ENCODE measurements at regions not wholly inside any gene's neighbourhood (a gene's known extent, or its start where the extent isn't known, plus 50 kb on each side); places are given as distances from the start of the nearest gene placed in this dataset.

DNA sequence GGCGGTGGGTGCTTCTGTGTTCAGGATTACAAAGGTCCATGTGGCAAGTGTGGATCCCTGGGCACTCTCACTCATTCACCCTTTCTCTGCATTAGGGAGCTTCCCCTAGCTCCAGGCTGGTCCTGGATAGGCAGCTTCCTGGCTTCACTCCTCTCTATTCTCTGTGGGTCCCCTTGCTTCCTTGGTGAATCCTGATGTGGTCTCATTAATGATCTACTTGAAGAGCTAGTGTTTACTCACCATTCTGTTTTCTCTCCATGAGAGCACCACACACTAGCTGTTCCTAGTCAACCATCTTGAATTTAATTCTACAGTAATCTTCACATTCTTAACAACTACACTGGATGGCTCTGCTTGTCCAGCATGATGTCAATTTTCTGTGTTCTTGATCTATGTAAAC lies 90.0 kb upstream of the PLPPR1 start:
- ATAC-seq (replicated peaks in 1 of 2), result no peak
- no peak overlapping the region for H3K27ac Mint-ChIP-seq
- no peak for DNase-seq

DNA sequence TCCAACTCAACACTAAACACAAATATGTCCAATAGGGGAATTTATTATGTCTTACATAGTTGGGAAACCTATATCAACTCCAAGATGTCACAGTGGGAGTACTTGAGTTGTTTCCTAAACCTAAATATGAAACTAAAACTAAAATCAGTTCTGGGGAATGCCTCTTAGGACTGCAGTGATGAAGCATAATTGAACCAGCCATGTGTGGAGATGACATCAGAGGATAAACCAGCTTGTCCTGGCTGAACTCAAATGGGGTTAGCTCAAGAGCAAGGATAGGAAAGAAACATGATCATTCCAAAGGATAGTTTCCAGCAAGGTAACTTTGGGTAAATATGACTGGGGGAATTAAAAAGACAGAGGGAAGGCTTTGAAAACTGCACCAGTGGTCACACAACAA lies 88.9 kb upstream of the PLPPR1 start:
- ATAC-seq (replicated peaks in 1 of 2) (no peak), DNase-seq (no peak)
- Mint-ChIP-seq H3K9me3 (peaks cover 6 to 7% of the 10 kb centered on the region in 2 donors), H3K27me3 (ENCODE audit: low read depth) (no peaks in the 10 kb centered on the region), H3K27ac (no peak overlapping the region), H3K36me3 (ENCODE audit: insufficient read depth in 2 of 2) (no peaks in the 10 kb centered on the region), H3K4me3 (no peak overlapping the region), H3K4me1 (ENCODE audit: low read depth) (no peaks in the 10 kb centered on the region)

More for the DNA sequence above, 90.0 kb upstream of the PLPPR1 start:
- H3K27me3 Mint-ChIP-seq (ENCODE audit: low read depth), result no peaks in the 10 kb centered on the region
- H3K4me1 Mint-ChIP-seq (ENCODE audit: low read depth), result no peaks in the 10 kb centered on the region
- peaks cover 5 to 10% of the 10 kb centered on the region in 2 donors for H3K9me3 Mint-ChIP-seq
- H3K36me3 Mint-ChIP-seq (ENCODE audit: insufficient read depth in 2 of 2), result no peaks in the 10 kb centered on the region
- H3K4me3 Mint-ChIP-seq, result no peak overlapping the region

DNA sequence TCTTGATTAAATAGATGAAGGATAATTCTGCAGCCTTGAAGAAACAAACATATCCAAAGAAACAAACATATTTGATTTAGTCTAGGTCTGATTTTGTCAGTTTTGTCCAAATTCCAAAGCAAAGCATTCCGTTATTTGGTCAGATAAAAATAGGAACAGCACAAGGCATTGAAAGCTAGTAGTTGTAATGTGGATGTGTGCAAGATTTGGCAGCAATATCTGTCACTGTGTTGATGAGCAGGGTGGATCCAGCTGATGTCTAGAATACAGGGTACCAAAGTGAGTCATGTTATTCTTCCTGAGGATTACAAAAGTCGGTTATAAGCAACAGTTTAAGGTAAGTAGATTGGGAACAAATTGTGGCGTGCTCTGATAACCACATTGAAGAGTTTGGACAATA lies 69.3 kb upstream of the PLPPR1 start:
- H3K27me3 Mint-ChIP-seq (ENCODE audit: low read depth), result no peaks in the 10 kb centered on the region
- no peaks in the 10 kb centered on the region for H3K4me1 Mint-ChIP-seq (ENCODE audit: low read depth)
- DNase-seq, result no peak
- H3K4me3 Mint-ChIP-seq, result no peak overlapping the region
- peaks cover 2 to 7% of the 10 kb centered on the region in 2 donors for H3K9me3 Mint-ChIP-seq
- no peak for ATAC-seq (replicated peaks in 1 of 2)
- no peaks in the 10 kb centered on the region for H3K36me3 Mint-ChIP-seq (ENCODE audit: insufficient read depth in 2 of 2)
- H3K27ac Mint-ChIP-seq, result no peak overlapping the region
